GM18520 (cell line): ENCODE measurements at regions not wholly inside any gene's neighbourhood (a gene's known extent, or its start where the extent isn't known, plus 50 kb on each side); places are given as distances from the start of the nearest gene placed in this dataset.
"Not testable (repeated sequence)": the region's sequence is repeated elsewhere in the genome, so short reads cannot be mapped to it uniquely, and the experiment has no call there.

Experiments used
- ATAC-seq: cut with Tn5 transposase; IDR thresholded peaks from one replicate; pipeline ENCODE4 v1.9.1; 2021; ENCODE audit not compliant: unreplicated experiment

GRCh38 chr12:13368431-13368830, 171.9 kb downstream of the EMP1 start:
- ATAC-seq, result no peak

- ATAC-seq, result no peak
These were observed 171.4 kb downstream of the EMP1 start for GRCh38 chr12:13367973-13368372.

- ATAC-seq, result no peak
These were observed 169.3 kb downstream of the EMP1 start for GRCh38 chr12:13365748-13366366.

GRCh38 chr12:13362260-13362841, 165.8 kb downstream of the EMP1 start:
- peak; percentile 82 for ATAC-seq

GRCh38 chr12:13359636-13360035, 163.1 kb downstream of the EMP1 start:
- no peak for ATAC-seq

- no peak for ATAC-seq
These were observed 161.9 kb downstream of the EMP1 start for GRCh38 chr12:13358391-13358905.

- ATAC-seq, result no peak
These were observed 154.4 kb downstream of the EMP1 start for GRCh38 chr12:13350946-13351345.

GRCh38 chr12:13350381-13350780, 153.9 kb downstream of the EMP1 start:
- no peak for ATAC-seq

- ATAC-seq, result no peak
These were observed 151.9 kb downstream of the EMP1 start for GRCh38 chr12:13348464-13348863.

- ATAC-seq, result no peak
These were observed 150.9 kb downstream of the EMP1 start for GRCh38 chr12:13347241-13348043.

- ATAC-seq, result no peak
These were observed 149.2 kb downstream of the EMP1 start for GRCh38 chr12:13345722-13346121.

- ATAC-seq, result no peak
These were observed 146.8 kb downstream of the EMP1 start for GRCh38 chr12:13343375-13343774.

- ATAC-seq, result no peak
These were observed 146.4 kb downstream of the EMP1 start for GRCh38 chr12:13342971-13343370.

- no peak for ATAC-seq
These were observed 143.6 kb downstream of the EMP1 start for GRCh38 chr12:13340149-13340548.

GRCh38 chr12:13339538-13339937, 143.0 kb downstream of the EMP1 start:
- no peak for ATAC-seq

- no peak for ATAC-seq
These were observed 142.6 kb downstream of the EMP1 start for GRCh38 chr12:13339091-13339490.

GRCh38 chr12:13337791-13338190, 141.3 kb downstream of the EMP1 start:
- ATAC-seq, result no peak

GRCh38 chr12:13336216-13336615, 139.7 kb downstream of the EMP1 start:
- ATAC-seq, result no peak

GRCh38 chr12:13328535-13328934, 132.0 kb downstream of the EMP1 start:
- no peak for ATAC-seq

GRCh38 chr12:13326076-13326475, 129.6 kb downstream of the EMP1 start:
- no peak for ATAC-seq

GRCh38 chr12:13325037-13325436, 128.5 kb downstream of the EMP1 start:
- not testable (repeated sequence) for ATAC-seq
